Heart right ventricle (tissue), 16 donors: ENCODE measurements at regions not wholly inside any gene's neighbourhood (a gene's known extent, or its start where the extent isn't known, plus 50 kb on each side); places are given as distances from the start of the nearest gene placed in this dataset.

Experiments
- ATAC-seq, 8 donors: fragments of 200-7000 bp; cut with Tn5 transposase; one replicate each; pipeline ENCODE4 v1.9.1; 2020; ENCODE audit warnings: mild to moderate bottlenecking in 8 of 8, moderate library complexity in 8 of 8, moderate number of reproducible peaks in 1 of 8
- DNase-seq, 2 donors: peaks; one replicate each; pipeline ENCODE4 v3.0.0-alpha.2; 2020
- H3K27ac ChIP-seq, 10 donors: fragments of 200-600 bp; sonication (generic) in 2 of 10; one replicate each; pipeline versions ENCODE4 v1.5.0 to v1.8.0; 2020 to 2022; ENCODE audit warnings: mild to moderate bottlenecking in 3 of 10
- H3K27me3 ChIP-seq, 7 donors: fragments of 200-600 bp; one replicate each; pipeline ENCODE4 v1.8.0; 2021 to 2022; ENCODE audit warnings: mild to moderate bottlenecking in 2 of 7
- H3K36me3 ChIP-seq, 9 donors: fragments of 200-600 bp; sonication (generic) in 1 of 9; one replicate each; pipeline versions ENCODE4 v1.5.0 to v1.8.0; 2020 to 2022; ENCODE audit warnings: mild to moderate bottlenecking in 2 of 9
- H3K4me1 ChIP-seq, 9 donors: fragments of 200-600 bp; sonication (generic) in 1 of 9; one replicate each; pipeline versions ENCODE4 v1.5.0 to v1.8.0; 2020 to 2022; ENCODE audit warnings: mild to moderate bottlenecking in 4 of 9
- H3K4me3 ChIP-seq, 10 donors: fragments of 200-600 bp; sonication (generic) in 2 of 10; one replicate each; pipeline versions ENCODE4 v1.5.0 to v1.8.0; 2020 to 2022; ENCODE audit warnings: mild to moderate bottlenecking in 7 of 10, moderate library complexity in 2 of 10
- H3K9me3 ChIP-seq, 11 donors: fragments of 200-600 bp in 10 of 11; sonication (generic) in 2 of 11; one replicate each; pipeline versions ENCODE4 v1.5.0 to v1.8.0; 2013 to 2022; ENCODE audit warnings: mild to moderate bottlenecking in 2 of 11, control low read depth in 1 of 11, moderate library complexity in 1 of 11
- WGBS, 2 donors: extraction: QIAGEN DNeasy Blood & Tissue Kit; methylation state at CpG; one replicate each; pipeline ENCODE4 v1.1.7; 2013; ENCODE audit warnings: inconsistent platforms in 1 of 2; 5-methylcytosine and 5-hydroxymethylcytosine counted together
- intact Hi-C, 10 donors: fragments of 100-400 bp; cut with DNase I; formaldehyde crosslinking; loops; one replicate each; pipeline versions ENCODE4 v1.11.1 to v1.14.2; 2022
- TF ChIP-seq, protein P1 (sequence below), 9 donors: fragments of 200-600 bp; sonication (generic) in 2 of 9; IDR thresholded peaks; one replicate each; pipeline versions ENCODE4 v1.5.0 to v1.8.0; 2021 to 2022; ENCODE audit warnings: antibody characterized with exemption in 9 of 9, mild to moderate bottlenecking in 5 of 9, moderate library complexity in 1 of 9
- donor health status: Arrhythmogenic right ventricular cardiomyopathy.
- donor health status: ischemic (EF 13 %, LVEDD 7.1; RV severe dilation, severe dysfunction).
- donor health status: healthy with polysubstance abuse.
- donor health status: DM: no; HTN: yes; CAD: no.
- donor health status: DM: no; HTN: no; CAD: no.
- donor health status: ischemic (EF 25% LVEDD 6.9; RV normal size, moderate dysfunction).
- donor health status: ischemic (EF 25% LVEDD 5.7; RV mildly dilated, moderate dysfunction).
- donor health status: healthy.
- donor health status: DM: yes; HTN: yes; CAD: no.
- donor health status: Ischemic cardiomyopathy.
- donor health status: ischemic (EF 35%, LVEDD 5.7; RV mildly dilated, moderate dysfunction).
- donor health status: nonischemic (EF 11% LVEDD 7.7; RV severe dilation, severe dysfunction).
- donor health status: DM: yes; HTN: yes; CAD: no.
- donor health status: PGD.
- donor health status: ischemic (EF 29% LVEDD 5.4; RV normal size, mild dysfunction).
- donor health status: nonischemic (EF 23%, LVEDD 6.1; RV moderate dilation, normal function).

DNA sequence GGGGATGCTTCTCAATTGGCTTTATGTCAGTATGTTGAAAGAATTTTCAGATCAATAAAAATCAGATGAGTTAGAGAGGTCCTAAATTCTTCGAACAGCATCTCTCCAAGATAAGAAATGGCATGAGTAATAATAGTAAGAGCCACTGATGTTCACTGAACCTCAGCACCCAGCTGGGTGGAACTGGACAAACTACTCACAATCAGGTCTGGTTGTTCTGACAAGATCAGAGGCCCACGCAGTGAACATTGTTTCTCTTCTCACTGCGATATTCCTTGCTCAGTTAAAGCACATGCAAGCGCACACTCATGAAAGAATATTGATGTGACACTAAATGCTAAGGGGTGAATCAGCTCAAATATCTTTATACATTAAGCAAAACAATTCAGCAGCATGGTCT, 351.0 kb upstream of the AMELY start:
- DNase-seq (no peak), ATAC-seq (no peak)
- TF ChIP-seq, protein P1, sequence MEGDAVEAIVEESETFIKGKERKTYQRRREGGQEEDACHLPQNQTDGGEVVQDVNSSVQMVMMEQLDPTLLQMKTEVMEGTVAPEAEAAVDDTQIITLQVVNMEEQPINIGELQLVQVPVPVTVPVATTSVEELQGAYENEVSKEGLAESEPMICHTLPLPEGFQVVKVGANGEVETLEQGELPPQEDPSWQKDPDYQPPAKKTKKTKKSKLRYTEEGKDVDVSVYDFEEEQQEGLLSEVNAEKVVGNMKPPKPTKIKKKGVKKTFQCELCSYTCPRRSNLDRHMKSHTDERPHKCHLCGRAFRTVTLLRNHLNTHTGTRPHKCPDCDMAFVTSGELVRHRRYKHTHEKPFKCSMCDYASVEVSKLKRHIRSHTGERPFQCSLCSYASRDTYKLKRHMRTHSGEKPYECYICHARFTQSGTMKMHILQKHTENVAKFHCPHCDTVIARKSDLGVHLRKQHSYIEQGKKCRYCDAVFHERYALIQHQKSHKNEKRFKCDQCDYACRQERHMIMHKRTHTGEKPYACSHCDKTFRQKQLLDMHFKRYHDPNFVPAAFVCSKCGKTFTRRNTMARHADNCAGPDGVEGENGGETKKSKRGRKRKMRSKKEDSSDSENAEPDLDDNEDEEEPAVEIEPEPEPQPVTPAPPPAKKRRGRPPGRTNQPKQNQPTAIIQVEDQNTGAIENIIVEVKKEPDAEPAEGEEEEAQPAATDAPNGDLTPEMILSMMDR (IDR thresholded peaks at IDR 0.05), result no peak
- no peak overlapping the region for H3K4me3 ChIP-seq
- intact Hi-C loops, result no loop called here
- no peak overlapping the region for H3K27ac ChIP-seq
- 84 to 90% methylated on average over 4 of the region's 4 CpGs for WGBS, 2 donors
- no peaks in the 10 kb centered on the region for H3K27me3 ChIP-seq
- H3K4me1 ChIP-seq, result no peaks in the 10 kb centered on the region
- H3K9me3 ChIP-seq, result no peaks in the 10 kb centered on the region
- no peaks in the 10 kb centered on the region for H3K36me3 ChIP-seq

DNA sequence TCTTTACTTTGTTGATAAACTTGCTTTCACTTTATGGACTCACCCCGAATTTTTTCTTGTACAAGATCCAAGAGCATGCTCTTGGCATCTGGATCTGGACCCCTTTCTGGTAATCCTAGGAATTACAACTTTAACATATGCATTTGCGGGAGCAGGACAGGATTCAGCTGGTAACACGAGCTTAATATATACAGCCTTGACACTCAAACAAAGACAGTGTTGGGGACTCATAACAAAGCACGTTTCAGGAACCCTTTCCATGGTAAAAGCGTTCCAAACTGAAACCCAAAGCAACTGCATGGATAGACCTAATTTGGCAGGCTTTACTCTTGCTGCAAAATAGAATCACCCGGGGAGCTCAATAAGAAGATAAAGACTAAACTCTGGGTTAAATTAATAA, 349.7 kb upstream of the AMELY start:
- intact Hi-C loops, result no loop called here
- H3K27me3 ChIP-seq, result no peaks in the 10 kb centered on the region
- TF ChIP-seq, protein P1 (IDR thresholded peaks at IDR 0.05), result no peak
- no peak for ATAC-seq
- DNase-seq, result no peak
- 68 to 70% methylated on average over 6 of the region's 6 CpGs for WGBS, 2 donors
- H3K36me3 ChIP-seq, result no peaks in the 10 kb centered on the region
- H3K4me3 ChIP-seq, result no peak overlapping the region
- H3K9me3 ChIP-seq, result no peaks in the 10 kb centered on the region
- no peak overlapping the region for H3K27ac ChIP-seq
- H3K4me1 ChIP-seq, result no peaks in the 10 kb centered on the region

DNA sequence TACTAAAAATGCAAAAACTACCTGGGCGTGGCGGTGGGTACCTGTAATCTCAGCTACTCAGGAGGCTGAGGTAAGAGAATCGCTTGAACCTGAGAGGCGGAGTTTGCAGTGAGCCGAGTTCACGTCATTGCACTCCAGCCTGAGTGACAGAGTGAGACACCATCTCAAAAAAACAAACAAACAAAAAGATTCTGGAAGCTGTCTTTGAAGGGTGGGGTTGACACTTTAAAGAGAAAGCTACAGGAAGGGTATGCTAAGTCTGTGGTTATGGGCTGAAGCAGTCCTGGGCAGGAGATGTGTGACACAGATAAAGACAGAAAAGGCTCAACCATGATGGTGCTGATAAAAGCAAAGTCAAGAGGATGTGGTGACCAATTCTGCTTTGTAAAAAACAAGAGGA, 328.5 kb upstream of the AMELY start:
- Histone ChIP-seq H3K4me3 (no peak overlapping the region), H3K27me3 (no peaks in the 10 kb centered on the region), H3K4me1 (no peaks in the 10 kb centered on the region), H3K9me3 (no peaks in the 10 kb centered on the region), H3K36me3 (no peaks in the 10 kb centered on the region), H3K27ac (no peak overlapping the region)
- TF ChIP-seq, protein P1 (IDR thresholded peaks at IDR 0.05), result no peak
- 69 to 81% methylated on average over 6 of the region's 6 CpGs for WGBS, 2 donors
- ATAC-seq (no peak), DNase-seq (no peak)
- intact Hi-C loops, result no loop called here

DNA sequence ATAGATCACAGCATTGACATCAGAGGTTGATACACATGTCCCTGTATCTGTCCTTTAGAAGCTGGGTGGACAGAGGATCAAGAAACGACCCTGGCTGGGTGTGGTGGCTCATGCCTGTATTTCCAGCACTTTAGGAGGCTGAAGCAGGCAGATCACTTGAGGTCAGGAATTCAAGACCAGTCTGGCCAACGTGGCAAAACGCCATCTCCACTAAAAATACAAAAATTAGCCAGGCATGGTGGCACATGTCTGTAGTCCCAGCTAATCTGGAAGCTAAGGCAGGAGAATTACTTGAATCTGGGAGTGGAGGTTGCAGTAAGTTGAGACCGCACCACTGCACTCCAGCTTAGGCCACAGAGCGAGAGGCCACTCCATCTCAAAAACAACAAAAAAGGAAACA, 300.4 kb upstream of the AMELY start:
- no peaks in the 10 kb centered on the region for H3K27me3 ChIP-seq
- WGBS, 2 donors, result 73 to 77% methylated on average over 5 of the region's 5 CpGs
- no peaks in the 10 kb centered on the region for H3K36me3 ChIP-seq
- no peak overlapping the region for H3K27ac ChIP-seq
- no peak for DNase-seq
- ATAC-seq, result no peak
- H3K9me3 ChIP-seq, result no peaks in the 10 kb centered on the region
- H3K4me1 ChIP-seq, result no peaks in the 10 kb centered on the region
- TF ChIP-seq, protein P1 (IDR thresholded peaks at IDR 0.05), result no peak
- H3K4me3 ChIP-seq, result no peak overlapping the region
- intact Hi-C loops, result no loop called here

DNA sequence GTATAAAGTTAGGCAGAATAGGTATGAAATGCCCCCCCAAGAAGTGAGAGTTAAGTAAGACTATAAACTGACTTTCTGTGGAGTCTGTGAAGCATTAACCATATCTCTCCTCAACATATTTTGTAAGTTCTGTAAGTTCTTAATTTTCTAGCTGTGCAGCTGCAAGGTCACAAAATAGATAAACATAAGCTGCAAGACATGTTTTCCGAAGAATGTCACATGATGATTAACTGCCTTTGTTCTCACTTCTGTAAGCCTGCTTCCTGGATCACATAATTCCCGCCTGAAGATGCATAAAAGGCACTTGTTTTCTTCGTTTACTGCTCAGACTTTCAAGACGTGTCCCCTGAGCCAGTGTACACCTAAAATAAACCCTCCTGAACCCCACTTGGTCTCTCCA, 292.9 kb upstream of the AMELY start:
- H3K4me1 ChIP-seq, result no peaks in the 10 kb centered on the region

More for the DNA sequence above, 292.9 kb upstream of the AMELY start:
- Histone ChIP-seq H3K27me3 (no peaks in the 10 kb centered on the region), H3K4me3 (no peak overlapping the region), H3K27ac (no peak overlapping the region), H3K9me3 (no peaks in the 10 kb centered on the region), H3K36me3 (no peaks in the 10 kb centered on the region)
- TF ChIP-seq, protein P1 (IDR thresholded peaks at IDR 0.05), result no peak
- 11 to 29% methylated on average over 4 of the region's 4 CpGs for WGBS, 2 donors
- DNase-seq (no peak), ATAC-seq (no peak)
- intact Hi-C loops, result no loop called here
